AG10803 (cell line): ENCODE measurements at regions not wholly inside any gene's neighbourhood (a gene's known extent, or its start where the extent isn't known, plus 50 kb on each side); places are given as distances from the start of the nearest gene placed in this dataset.

ENCODE experiments used
- DNase-seq: peaks from one replicate; pipeline ENCODE4 v3.0.0; 2010; ENCODE audit warnings: low read depth
- H3K4me3 ChIP-seq: 2 replicates; pipeline ENCODE4 v1.5.1; 2011; ENCODE audit warnings: mild to moderate bottlenecking, low read length, control low read depth
- CTCF ChIP-seq: conservative IDR thresholded peaks from 2 replicates; pipeline ENCODE4 v1.5.1; 2011; ENCODE audit warnings: mild to moderate bottlenecking, low read length, control low read depth, inconsistent platforms

GRCh38 chr13:90768116-90768515 lies 579.4 kb upstream of the MIR17HG start:
- no peak for DNase-seq
- TF ChIP-seq CTCF = no peak

GRCh38 chr13:90769387-90769786 lies 578.1 kb upstream of the MIR17HG start:
- no peak overlapping the region for H3K4me3 ChIP-seq
- DNase-seq = no peak
- TF ChIP-seq CTCF = no peak

More at GRCh38 chr13:90768116-90768515, 579.4 kb upstream of the MIR17HG start:
- H3K4me3 ChIP-seq = no peak overlapping the region

GRCh38 chr13:90770334-90770733 lies 577.2 kb upstream of the MIR17HG start:
- no peak for TF ChIP-seq CTCF
- no peak for DNase-seq
- H3K4me3 ChIP-seq = no peak overlapping the region

- no peak overlapping the region for H3K4me3 ChIP-seq
- no peak for TF ChIP-seq CTCF
- no peak for DNase-seq
Measured at GRCh38 chr13:90773681-90774080, 573.8 kb upstream of the MIR17HG start.

DNA sequence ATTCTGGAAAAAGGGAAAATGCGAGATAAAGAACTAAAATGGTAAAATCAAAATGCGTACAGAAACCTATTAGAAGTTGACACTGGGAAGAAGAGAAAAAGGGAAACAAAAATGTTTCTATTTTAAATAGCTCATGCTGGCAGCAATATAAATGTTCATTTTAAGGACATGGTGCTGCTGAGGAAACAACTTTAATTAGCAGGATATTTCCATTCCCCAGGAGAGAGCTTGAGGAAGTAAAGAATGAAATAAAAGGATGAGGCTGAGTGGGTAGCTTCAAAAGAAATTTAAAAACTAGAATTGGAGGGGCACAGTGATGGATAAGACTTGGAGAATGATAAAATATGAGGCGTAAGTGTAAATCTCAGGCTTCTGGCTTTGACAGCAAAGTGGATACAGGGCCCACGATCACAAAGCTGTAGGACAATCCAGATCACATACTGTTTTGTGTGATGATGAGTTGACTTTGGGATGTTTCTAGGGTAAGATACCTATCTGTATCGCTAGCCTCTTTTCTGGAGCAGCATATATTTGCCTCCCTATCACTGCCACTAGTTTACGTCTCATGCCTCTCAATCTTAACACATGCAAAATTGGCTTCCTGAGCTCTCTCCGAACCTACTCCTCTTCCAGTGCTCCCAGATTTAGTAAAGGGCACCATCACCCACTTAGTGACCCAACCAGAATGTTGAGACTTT lies 571.3 kb upstream of the MIR17HG start:
- no peak for TF ChIP-seq CTCF
- DNase-seq = no peak
- no peak overlapping the region for H3K4me3 ChIP-seq

DNA sequence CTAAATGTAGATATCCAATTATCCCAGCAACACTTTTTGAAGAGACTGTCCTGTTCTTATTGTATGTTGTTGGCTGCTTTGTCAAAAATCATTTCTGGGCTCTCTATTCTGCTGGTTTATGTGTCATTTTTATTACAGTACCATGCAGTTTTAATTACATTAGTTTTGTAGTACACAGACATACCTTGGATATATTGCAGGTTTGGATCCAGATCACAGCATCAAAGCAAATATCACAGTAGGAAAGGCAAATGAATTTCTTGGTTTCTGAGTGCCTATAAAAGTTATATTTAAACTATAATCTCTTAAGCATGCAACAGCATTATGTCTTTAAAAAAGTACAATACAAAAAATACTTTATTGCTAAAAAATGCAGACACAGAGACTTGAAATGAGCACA lies 564.2 kb upstream of the MIR17HG start:
- H3K4me3 ChIP-seq = no peak overlapping the region
- TF ChIP-seq CTCF = no peak
- no peak for DNase-seq

GRCh38 chr13:90787007-90787406 lies 560.5 kb upstream of the MIR17HG start:
- DNase-seq = no peak
- TF ChIP-seq CTCF = no peak
- no peak overlapping the region for H3K4me3 ChIP-seq
